Endothelial cell (in vitro differentiated cells): ENCODE measurements at regions not wholly inside any gene's neighbourhood (a gene's known extent, or its start where the extent isn't known, plus 50 kb on each side); places are given as distances from the start of the nearest gene placed in this dataset.

Source experiments
- DNase-seq: peaks from one replicate; pipeline ENCODE4 v3.0.0; 2021; ENCODE audit warnings: low spot score
- H3K27ac Mint-ChIP-seq: one replicate; pipeline ENCODE4 v1.8.0; 2021; ENCODE audit warnings: mixed read lengths, inconsistent platforms; ENCODE audit not compliant: unreplicated experiment
- H3K27me3 Mint-ChIP-seq: one replicate; pipeline ENCODE4 v1.8.0; 2021; ENCODE audit warnings: mild to moderate bottlenecking, moderate library complexity, mixed read lengths, inconsistent platforms; ENCODE audit not compliant: unreplicated experiment
- H3K36me3 Mint-ChIP-seq: one replicate; pipeline ENCODE4 v1.8.0; 2021; ENCODE audit warnings: mild to moderate bottlenecking, low read depth, mixed read lengths, inconsistent platforms; ENCODE audit not compliant: unreplicated experiment
- H3K4me1 Mint-ChIP-seq: one replicate; pipeline ENCODE4 v1.8.0; 2021; ENCODE audit warnings: mild to moderate bottlenecking, mixed read lengths, inconsistent platforms; ENCODE audit not compliant: unreplicated experiment
- H3K4me3 Mint-ChIP-seq: one replicate; pipeline ENCODE4 v1.8.0; 2021; ENCODE audit warnings: mild to moderate bottlenecking, mixed read lengths, inconsistent platforms; ENCODE audit not compliant: unreplicated experiment
- H3K9me3 Mint-ChIP-seq: one replicate; pipeline ENCODE4 v1.8.0; 2021; ENCODE audit warnings: mixed read lengths, inconsistent platforms; ENCODE audit not compliant: unreplicated experiment
- CTCF ChIP-seq: fragments of 200-600 bp; sonication (generic); IDR thresholded peaks from one replicate; pipeline ENCODE4 v1.5.0; 2021; ENCODE audit warnings: antibody characterized with exemption; ENCODE audit not compliant: unreplicated experiment

GRCh38 chr6:84902354-84902928 is 138.0 kb upstream of the TBX18 start:
- Mint-ChIP-seq H3K27ac (no peak overlapping the region), H3K4me3 (no peak overlapping the region), H3K9me3 (no peaks in the 10 kb centered on the region)

GRCh38 chr6:84897988-84898594 is 133.7 kb upstream of the TBX18 start:
- Mint-ChIP-seq H3K4me1 (peaks cover 6% of the 10 kb centered on the region), H3K9me3 (no peaks in the 10 kb centered on the region), H3K27me3 (no peaks in the 10 kb centered on the region), H3K27ac (no peak overlapping the region), H3K4me3 (no peak overlapping the region), H3K36me3 (no peaks in the 10 kb centered on the region)
- DNase-seq = no peak
- no peak for TF ChIP-seq CTCF

More at GRCh38 chr6:84902354-84902928, 138.0 kb upstream of the TBX18 start:
- Mint-ChIP-seq H3K27me3 (peaks cover 1% of the 10 kb centered on the region), H3K4me1 (peaks cover 3% of the 10 kb centered on the region), H3K36me3 (no peaks in the 10 kb centered on the region)
- DNase-seq = no peak
- TF ChIP-seq CTCF = no peak

- no peak for TF ChIP-seq CTCF
- no peak overlapping the region for H3K27ac Mint-ChIP-seq
- no peak for DNase-seq
- peaks cover 6% of the 10 kb centered on the region for H3K4me1 Mint-ChIP-seq
- no peak overlapping the region for H3K4me3 Mint-ChIP-seq
- H3K36me3 Mint-ChIP-seq = no peaks in the 10 kb centered on the region
- no peaks in the 10 kb centered on the region for H3K27me3 Mint-ChIP-seq
- H3K9me3 Mint-ChIP-seq = no peaks in the 10 kb centered on the region
Measured at GRCh38 chr6:84897011-84897410, 132.6 kb upstream of the TBX18 start.

GRCh38 chr6:84892671-84893070 is 128.3 kb upstream of the TBX18 start:
- no peak for DNase-seq
- peaks cover 3% of the 10 kb centered on the region for H3K4me1 Mint-ChIP-seq
- no peak for TF ChIP-seq CTCF

More at GRCh38 chr6:84892671-84893070, 128.3 kb upstream of the TBX18 start:
- no peaks in the 10 kb centered on the region for H3K27me3 Mint-ChIP-seq
- no peaks in the 10 kb centered on the region for H3K9me3 Mint-ChIP-seq
- no peaks in the 10 kb centered on the region for H3K36me3 Mint-ChIP-seq
- no peak overlapping the region for H3K4me3 Mint-ChIP-seq
- H3K27ac Mint-ChIP-seq = no peak overlapping the region
